ENCODE measurements at regions not wholly inside any gene's neighbourhood (a gene's known extent, or its start where the extent isn't known, plus 50 kb on each side); places are given as distances from the start of the nearest gene placed in this dataset.

GRCh38 chr13:107685876-107686275, 529.5 kb downstream of the LIG4 start:
- TF ChIP-seq CTCF (IDR thresholded peaks at IDR 0.05; ENCODE audit: poor library complexity): no peak
- TF ChIP-seq EZH2phosphoT487 (IDR thresholded peaks at IDR 0.05; ENCODE audit: low read depth, severe bottlenecking, unreplicated experiment): no peak
- TF ChIP-seq EZH2 (IDR thresholded peaks at IDR 0.05; ENCODE audit: borderline replicate concordance): no peak

All from hepatocyte (in vitro differentiated cells).